ENCODE measurements at regions not wholly inside any gene's neighbourhood (a gene's known extent, or its start where the extent isn't known, plus 50 kb on each side); places are given as distances from the start of the nearest gene placed in this dataset.

GRCh38 chr10:4429571-4429970, 396.4 kb upstream of the AKR1E2 start:
- Histone ChIP-seq H3K4me3 (no peak overlapping the region), H3K9ac (ENCODE audit: insufficient read depth in 1 of 2, low read depth in 2 of 2, low read length in 2 of 2) (no peak overlapping the region), H3K9me1 (ENCODE audit: control insufficient read depth, insufficient read depth, low read length) (no peaks in the 10 kb centered on the region), H3K27ac (ENCODE audit: extremely low read depth, low read depth, low read length) (no peak overlapping the region), H3K79me2 (ENCODE audit: control insufficient read depth, insufficient read depth, low read length) (no peaks in the 10 kb centered on the region), H3K4me2 (ENCODE audit: insufficient read depth, low read length) (no peak overlapping the region), H2AFZ (ENCODE audit: low read depth, low read length) (no peak overlapping the region), H4K20me1 (replicated peaks; ENCODE audit: control insufficient read depth, insufficient read depth, low read length) (no peaks in the 10 kb centered on the region), H3K36me3 (ENCODE audit: control insufficient read depth, insufficient read depth, low read length) (no peaks in the 10 kb centered on the region), H3K27me3 (ENCODE audit: control insufficient read depth in 2 of 2, insufficient read depth in 2 of 2, low read length in 2 of 2) (no peaks in the 10 kb centered on the region), H3K4me1 (replicated peaks in 1 of 2; ENCODE audit: control insufficient read depth in 2 of 2, insufficient read depth in 2 of 2, low read length in 2 of 2) (no peaks in the 10 kb centered on the region), H3K9me3 (replicated peaks; ENCODE audit: control insufficient read depth, insufficient read depth, low read depth, low read length) (no peaks in the 10 kb centered on the region)
- FAIRE-seq, result no peak
- BruUV-seq (replicated peaks), result no TSS peak
- ChIA-PET POLR2A (no interaction called here), CTCF (ENCODE audit: low intra/inter-chr PET ratio) (no interaction called here)
- in situ Hi-C loops (cut with MboI), result no loop called here
- intact Hi-C loops (cut with micrococcal nuclease), result no loop called here
- no peak for DNase-seq (ENCODE audit: extremely low read depth in 1 of 4, low spot score in 3 of 4)
- 0% methylated on average over 9 of the region's 9 CpGs for WGBS (ENCODE audit: insufficient coverage, low coverage, missing lambda C conversion rate)
- no peak for ATAC-seq
- no peak for TF ChIP-seq ZNF699 (CRISPR knock-in tag; IDR thresholded peaks at IDR 0.05; ENCODE audit: insufficient replicate concordance)
- TF ChIP-seq ZMIZ1 (IDR thresholded peaks at IDR 0.05; ENCODE audit: low read depth in 2 of 2, low read length in 2 of 2), result no peak
- TF ChIP-seq SETDB1 (IDR thresholded peaks at IDR 0.05; ENCODE audit: low read length), result no peak
- no peak for TF ChIP-seq CHD7 (IDR thresholded peaks at IDR 0.05; ENCODE audit: low read depth, low read length)
- TF ChIP-seq ZNF316 (IDR thresholded peaks at IDR 0.05), result no peak
- TF ChIP-seq CBFB (CRISPR knock-in tag; IDR thresholded peaks at IDR 0.05), result no peak
- no peak for TF ChIP-seq NONO (IDR thresholded peaks at IDR 0.05; ENCODE audit: low read depth in 2 of 2, low read length in 1 of 2)
- no peak for TF ChIP-seq NFE2 (IDR thresholded peaks at IDR 0.05; ENCODE audit: low read depth)
- TF ChIP-seq RAD21 (CRISPR knock-in tag; conservative IDR thresholded peaks at IDR 0.05 in 1 of 2, IDR thresholded peaks at IDR 0.05 in 1 of 2), result no peak

Data from K562 (cell line).